ENCODE measurements at regions not wholly inside any gene's neighbourhood (a gene's known extent, or its start where the extent isn't known, plus 50 kb on each side); places are given as distances from the start of the nearest gene placed in this dataset.

DNA sequence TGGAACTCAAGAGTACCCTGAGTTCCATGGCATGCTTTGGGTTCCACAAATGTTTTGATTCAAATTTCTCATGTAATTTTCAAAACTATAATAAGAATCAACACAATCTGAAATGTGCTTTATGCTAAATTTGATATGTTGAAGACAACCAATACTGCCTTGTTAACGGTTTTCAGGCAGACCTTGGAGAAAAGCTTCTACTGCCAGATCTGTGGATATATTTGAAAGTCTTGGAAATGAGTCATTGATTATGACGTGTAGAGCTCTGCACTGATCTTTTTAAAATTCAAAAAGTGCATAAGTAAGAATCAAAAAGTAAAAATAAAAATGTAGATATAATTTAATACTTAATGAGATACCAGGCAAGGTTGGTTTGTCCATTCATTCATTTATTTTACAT, 74.0 kb upstream of the TNR start:
- Histone ChIP-seq H3K9me3 (ENCODE audit: control insufficient read depth in 2 of 2, insufficient read depth in 1 of 2, low read depth in 1 of 2, low read length in 1 of 2) (no peaks in the 10 kb centered on the region), H3K36me3 (ENCODE audit: control insufficient read depth in 3 of 3, insufficient read depth in 2 of 3, low read depth in 1 of 3, low read length in 3 of 3) (no peaks in the 10 kb centered on the region), H3K4me1 (ENCODE audit: control insufficient read depth in 3 of 3, insufficient read depth in 2 of 3, low read depth in 1 of 3, low read length in 2 of 3) (peaks cover 0 to 4% (median 0%) of the 10 kb centered on the region in 3 donors), H3K27ac (ENCODE audit: low read depth in 1 of 3, low read length in 2 of 3) (no peak overlapping the region), H3K27me3 (ENCODE audit: control insufficient read depth in 3 of 3, insufficient read depth in 3 of 3, low read length in 3 of 3) (no peaks in the 10 kb centered on the region), H3K4me3 (ENCODE audit: low read depth in 1 of 3, low read length in 3 of 3) (no peak overlapping the region)
- WGBS, 3 donors, result 56 to 77% (median 70%) methylated on average over 2 of the region's 2 CpGs
- no peak for DNase-seq
- no peak for FAIRE-seq

GRCh38 chr1:175814885-175815284, 71.5 kb upstream of the TNR start:
- H3K27ac ChIP-seq (ENCODE audit: low read depth in 1 of 3, low read length in 2 of 3), result no peak overlapping the region
- H3K27me3 ChIP-seq (ENCODE audit: control insufficient read depth in 3 of 3, insufficient read depth in 3 of 3, low read length in 3 of 3), result no peaks in the 10 kb centered on the region
- no peaks in the 10 kb centered on the region for H3K36me3 ChIP-seq (ENCODE audit: control insufficient read depth in 3 of 3, insufficient read depth in 2 of 3, low read depth in 1 of 3, low read length in 3 of 3)
- 40 to 66% (median 48%) methylated on average over 3 of the region's 3 CpGs for WGBS, 3 donors
- no peak overlapping the region for H3K4me3 ChIP-seq (ENCODE audit: low read depth in 1 of 3, low read length in 3 of 3)
- H3K9me3 ChIP-seq (ENCODE audit: control insufficient read depth in 2 of 2, insufficient read depth in 1 of 2, low read depth in 1 of 2, low read length in 1 of 2), result peaks cover 0 to under 1% of the 10 kb centered on the region in 2 donors
- no peaks in the 10 kb centered on the region for H3K4me1 ChIP-seq (ENCODE audit: control insufficient read depth in 3 of 3, insufficient read depth in 2 of 3, low read depth in 1 of 3, low read length in 2 of 3)
- DNase-seq (no peak), FAIRE-seq (no peak)

DNA sequence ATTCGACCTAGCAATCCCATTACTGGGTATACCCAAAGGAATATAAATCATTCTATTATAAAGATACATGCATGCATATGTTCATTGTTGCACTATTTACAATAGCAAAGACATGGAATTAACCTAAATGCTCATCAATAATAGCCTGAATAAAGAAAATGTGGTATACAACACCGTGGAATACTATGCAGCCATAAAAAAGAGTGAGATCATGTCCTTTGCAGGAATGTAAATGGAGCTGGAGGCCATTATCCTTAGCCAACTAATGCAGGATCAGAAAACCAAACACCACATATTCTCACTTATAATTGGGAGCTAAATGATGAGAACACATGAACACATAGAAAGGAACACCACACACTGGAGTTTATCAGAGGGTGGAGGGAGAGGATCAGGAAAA, 69.5 kb upstream of the TNR start:
- no peak for DNase-seq
- no peak for FAIRE-seq
- H3K36me3 ChIP-seq (ENCODE audit: control insufficient read depth in 3 of 3, insufficient read depth in 2 of 3, low read depth in 1 of 3, low read length in 3 of 3), result no peaks in the 10 kb centered on the region
- H3K27ac ChIP-seq (ENCODE audit: low read depth in 1 of 3, low read length in 2 of 3), result no peak overlapping the region
- H3K27me3 ChIP-seq (ENCODE audit: control insufficient read depth in 3 of 3, insufficient read depth in 3 of 3, low read length in 3 of 3), result no peaks in the 10 kb centered on the region
- no peaks in the 10 kb centered on the region for H3K4me1 ChIP-seq (ENCODE audit: control insufficient read depth in 3 of 3, insufficient read depth in 2 of 3, low read depth in 1 of 3, low read length in 2 of 3)
- WGBS, 3 donors, result 62 to 75% (median 70%) methylated on average over 2 of the region's 2 CpGs
- H3K9me3 ChIP-seq (ENCODE audit: control insufficient read depth in 2 of 2, insufficient read depth in 1 of 2, low read depth in 1 of 2, low read length in 1 of 2), result peaks cover 0 to 2% of the 10 kb centered on the region in 2 donors
- no peak overlapping the region for H3K4me3 ChIP-seq (ENCODE audit: low read depth in 1 of 3, low read length in 3 of 3)

- DNase-seq, result no peak
- Histone ChIP-seq H3K4me3 (ENCODE audit: low read depth in 1 of 3, low read length in 3 of 3) (no peak overlapping the region), H3K27me3 (ENCODE audit: control insufficient read depth in 3 of 3, insufficient read depth in 3 of 3, low read length in 3 of 3) (no peaks in the 10 kb centered on the region), H3K9me3 (ENCODE audit: control insufficient read depth in 2 of 2, insufficient read depth in 1 of 2, low read depth in 1 of 2, low read length in 1 of 2) (peaks cover 0 to 2% of the 10 kb centered on the region in 2 donors), H3K4me1 (ENCODE audit: control insufficient read depth in 3 of 3, insufficient read depth in 2 of 3, low read depth in 1 of 3, low read length in 2 of 3) (no peaks in the 10 kb centered on the region), H3K36me3 (ENCODE audit: control insufficient read depth in 3 of 3, insufficient read depth in 2 of 3, low read depth in 1 of 3, low read length in 3 of 3) (no peaks in the 10 kb centered on the region), H3K27ac (ENCODE audit: low read depth in 1 of 3, low read length in 2 of 3) (no peak overlapping the region)
- WGBS, 3 donors, result 75 to 90% (median 88%) methylated on average over 2 of the region's 2 CpGs
- no peak for FAIRE-seq
Observed at GRCh38 chr1:175810305-175810704, 66.9 kb upstream of the TNR start.

DNA sequence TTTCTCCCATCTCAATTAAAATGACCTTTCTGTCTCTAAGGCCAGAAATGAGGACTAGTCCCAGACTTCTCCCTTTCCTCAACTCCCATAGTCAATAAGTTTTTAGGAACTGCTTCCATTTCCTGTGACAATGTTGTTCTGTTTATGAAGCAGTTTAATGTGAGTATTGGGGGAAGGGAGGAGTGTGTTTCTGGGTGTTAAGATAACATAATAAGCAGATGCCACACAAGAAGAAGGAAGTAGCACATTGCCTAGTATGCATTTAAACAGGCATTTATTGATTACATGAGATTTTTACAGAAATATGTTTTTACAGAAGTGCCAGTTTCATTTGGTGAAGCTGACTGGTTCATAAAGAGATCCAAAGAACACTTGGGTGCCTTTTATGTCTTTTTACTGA, 65.6 kb upstream of the TNR start:
- Histone ChIP-seq H3K36me3 (ENCODE audit: control insufficient read depth in 3 of 3, insufficient read depth in 2 of 3, low read depth in 1 of 3, low read length in 3 of 3) (no peaks in the 10 kb centered on the region), H3K27me3 (ENCODE audit: control insufficient read depth in 3 of 3, insufficient read depth in 3 of 3, low read length in 3 of 3) (no peaks in the 10 kb centered on the region), H3K9me3 (ENCODE audit: control insufficient read depth in 2 of 2, insufficient read depth in 1 of 2, low read depth in 1 of 2, low read length in 1 of 2) (peaks cover 0 to 2% of the 10 kb centered on the region in 2 donors), H3K4me3 (ENCODE audit: low read depth in 1 of 3, low read length in 3 of 3) (no peak overlapping the region), H3K27ac (ENCODE audit: low read depth in 1 of 3, low read length in 2 of 3) (no peak overlapping the region), H3K4me1 (ENCODE audit: control insufficient read depth in 3 of 3, insufficient read depth in 2 of 3, low read depth in 1 of 3, low read length in 2 of 3) (no peaks in the 10 kb centered on the region)
- FAIRE-seq (no peak), DNase-seq (peak in 1 of 2 donors; percentile 11)

DNA sequence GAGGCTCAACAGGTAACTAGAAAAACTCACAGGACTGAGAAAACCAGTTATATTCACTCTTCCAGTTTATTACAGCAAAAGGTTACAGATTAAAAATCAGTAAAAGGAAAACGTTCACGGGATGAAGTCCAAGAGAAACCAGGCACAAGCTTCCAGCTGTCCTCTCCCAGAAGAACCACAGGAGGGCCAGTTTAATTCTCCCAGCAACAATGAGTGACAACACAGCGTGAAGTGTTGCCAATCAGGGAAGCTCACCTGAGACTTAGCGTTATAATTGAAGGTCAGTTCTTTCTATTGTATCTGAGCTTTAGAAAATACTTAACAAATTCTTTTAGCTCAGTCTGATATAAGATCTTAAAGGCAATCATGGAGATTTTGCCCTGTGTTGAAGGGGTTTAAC, 65.2 kb upstream of the TNR start:
- 31 to 45% (median 35%) methylated on average over 4 of the region's 4 CpGs for WGBS, 3 donors
- no peaks in the 10 kb centered on the region for H3K36me3 ChIP-seq (ENCODE audit: control insufficient read depth in 3 of 3, insufficient read depth in 2 of 3, low read depth in 1 of 3, low read length in 3 of 3)
- H3K27me3 ChIP-seq (ENCODE audit: control insufficient read depth in 3 of 3, insufficient read depth in 3 of 3, low read length in 3 of 3), result no peaks in the 10 kb centered on the region
- no peak overlapping the region for H3K27ac ChIP-seq (ENCODE audit: low read depth in 1 of 3, low read length in 2 of 3)
- peaks cover 0 to 2% of the 10 kb centered on the region in 2 donors for H3K9me3 ChIP-seq (ENCODE audit: control insufficient read depth in 2 of 2, insufficient read depth in 1 of 2, low read depth in 1 of 2, low read length in 1 of 2)
- DNase-seq (peak in 1 of 2 donors; percentile 38), FAIRE-seq (no peak)
- H3K4me1 ChIP-seq (ENCODE audit: control insufficient read depth in 3 of 3, insufficient read depth in 2 of 3, low read depth in 1 of 3, low read length in 2 of 3), result no peaks in the 10 kb centered on the region
- H3K4me3 ChIP-seq (ENCODE audit: low read depth in 1 of 3, low read length in 3 of 3), result no peak overlapping the region

DNA sequence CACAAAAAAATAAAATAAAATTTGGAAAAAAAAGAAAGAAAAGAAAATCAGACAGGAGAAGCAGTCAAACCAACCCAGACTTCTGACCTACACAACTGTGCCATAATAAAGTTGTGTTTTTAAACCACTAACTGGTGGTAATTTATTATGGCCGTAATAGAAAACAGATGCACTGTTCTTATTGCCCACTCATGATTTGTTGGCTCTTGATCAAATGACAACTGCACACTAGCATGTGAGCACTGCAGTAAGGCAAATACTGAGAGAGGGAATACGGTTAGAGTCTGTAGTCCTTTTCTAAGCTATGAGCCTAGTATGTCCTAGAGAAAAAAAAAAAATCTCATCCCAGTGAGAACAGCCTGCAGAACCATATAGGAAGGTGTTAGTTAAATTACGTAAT, 61.2 kb upstream of the TNR start:
- WGBS, 3 donors, result 82 to 83% (median 83%) methylated on average over 3 of the region's 3 CpGs
- no peaks in the 10 kb centered on the region for H3K36me3 ChIP-seq (ENCODE audit: control insufficient read depth in 3 of 3, insufficient read depth in 2 of 3, low read depth in 1 of 3, low read length in 3 of 3)
- no peaks in the 10 kb centered on the region for H3K27me3 ChIP-seq (ENCODE audit: control insufficient read depth in 3 of 3, insufficient read depth in 3 of 3, low read length in 3 of 3)
- DNase-seq (no peak), FAIRE-seq (no peak)
- H3K4me1 ChIP-seq (ENCODE audit: control insufficient read depth in 3 of 3, insufficient read depth in 2 of 3, low read depth in 1 of 3, low read length in 2 of 3), result no peaks in the 10 kb centered on the region
- H3K9me3 ChIP-seq (ENCODE audit: control insufficient read depth in 2 of 2, insufficient read depth in 1 of 2, low read depth in 1 of 2, low read length in 1 of 2), result no peaks in the 10 kb centered on the region
- H3K4me3 ChIP-seq (ENCODE audit: low read depth in 1 of 3, low read length in 3 of 3), result no peak overlapping the region
- H3K27ac ChIP-seq (ENCODE audit: low read depth in 1 of 3, low read length in 2 of 3), result no peak overlapping the region

DNA sequence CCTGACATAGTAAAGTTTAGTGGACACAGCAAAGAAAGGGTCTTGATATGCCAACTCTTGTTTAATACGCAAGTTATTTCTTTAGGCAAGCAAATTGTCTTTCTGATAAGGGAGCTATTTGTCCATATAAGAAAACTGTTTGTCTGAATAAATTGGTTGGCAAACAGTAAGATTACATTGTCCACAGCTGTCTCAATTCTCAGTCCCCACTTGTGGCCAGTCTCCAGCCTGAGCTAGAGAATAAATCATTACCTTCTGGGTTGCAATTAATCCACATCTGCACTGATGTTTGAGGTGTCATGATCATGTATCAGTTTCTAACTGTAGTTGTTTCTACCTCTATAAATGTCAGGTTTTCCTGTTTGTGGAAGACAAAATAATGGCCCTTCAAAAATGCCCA, 60.0 kb upstream of the TNR start:
- no peak overlapping the region for H3K4me3 ChIP-seq (ENCODE audit: low read depth in 1 of 3, low read length in 3 of 3)
- H3K27ac ChIP-seq (ENCODE audit: low read depth in 1 of 3, low read length in 2 of 3), result no peak overlapping the region
- no peaks in the 10 kb centered on the region for H3K9me3 ChIP-seq (ENCODE audit: control insufficient read depth in 2 of 2, insufficient read depth in 1 of 2, low read depth in 1 of 2, low read length in 1 of 2)
- WGBS, 3 donors, result 69 to 89% (median 88%) methylated on average over 1 of the region's 1 CpG
- H3K27me3 ChIP-seq (ENCODE audit: control insufficient read depth in 3 of 3, insufficient read depth in 3 of 3, low read length in 3 of 3), result no peaks in the 10 kb centered on the region
- no peaks in the 10 kb centered on the region for H3K4me1 ChIP-seq (ENCODE audit: control insufficient read depth in 3 of 3, insufficient read depth in 2 of 3, low read depth in 1 of 3, low read length in 2 of 3)
- FAIRE-seq, result no peak
- H3K36me3 ChIP-seq (ENCODE audit: control insufficient read depth in 3 of 3, insufficient read depth in 2 of 3, low read depth in 1 of 3, low read length in 3 of 3), result no peaks in the 10 kb centered on the region
- DNase-seq, result no peak

GRCh38 chr1:175802407-175803123, 59.2 kb upstream of the TNR start:
- DNase-seq (no peak), FAIRE-seq (no peak)
- H3K4me3 ChIP-seq (ENCODE audit: low read depth in 1 of 3, low read length in 3 of 3), result no peak overlapping the region
- no peaks in the 10 kb centered on the region for H3K36me3 ChIP-seq (ENCODE audit: control insufficient read depth in 3 of 3, insufficient read depth in 2 of 3, low read depth in 1 of 3, low read length in 3 of 3)
- H3K9me3 ChIP-seq (ENCODE audit: control insufficient read depth in 2 of 2, insufficient read depth in 1 of 2, low read depth in 1 of 2, low read length in 1 of 2), result no peaks in the 10 kb centered on the region
- 84 to 88% (median 86%) methylated on average over 10 of the region's 10 CpGs for WGBS, 3 donors
- H3K27me3 ChIP-seq (ENCODE audit: control insufficient read depth in 3 of 3, insufficient read depth in 3 of 3, low read length in 3 of 3), result no peaks in the 10 kb centered on the region
- no peaks in the 10 kb centered on the region for H3K4me1 ChIP-seq (ENCODE audit: control insufficient read depth in 3 of 3, insufficient read depth in 2 of 3, low read depth in 1 of 3, low read length in 2 of 3)
- no peak overlapping the region for H3K27ac ChIP-seq (ENCODE audit: low read depth in 1 of 3, low read length in 2 of 3)
